WERI-Rb-1 (cell line): ENCODE measurements at regions not wholly inside any gene's neighbourhood (a gene's known extent, or its start where the extent isn't known, plus 50 kb on each side); places are given as distances from the start of the nearest gene placed in this dataset.
"Not testable (repeated sequence)": the region's sequence is repeated elsewhere in the genome, so short reads cannot be mapped to it uniquely, and the experiment has no call there.

ENCODE experiments used
- DNase-seq: peaks from one replicate; pipeline ENCODE4 v3.0.0-alpha.2; 2020
- H3K27ac ChIP-seq: fragments of 250-450 bp; sonication (Bioruptor Pico); 2 replicates; pipeline ENCODE4 v1.5.1; 2020; ENCODE audit warnings: mild to moderate bottlenecking, moderate library complexity
- H3K27me3 ChIP-seq: fragments of 250-450 bp; sonication (Bioruptor Pico); 2 replicates; pipeline ENCODE4 v1.5.1; 2021; ENCODE audit warnings: mild to moderate bottlenecking, low read depth, moderate library complexity; ENCODE audit not compliant: insufficient read depth, severe bottlenecking
- H3K36me3 ChIP-seq: fragments of 250-450 bp; sonication (Bioruptor Pico); 2 replicates; pipeline ENCODE4 v1.5.1; 2020; ENCODE audit warnings: mild to moderate bottlenecking, moderate library complexity
- H3K4me3 ChIP-seq: 2 replicates; pipeline ENCODE4 v1.5.1; 2011; ENCODE audit warnings: low read depth, mild to moderate bottlenecking, control low read depth, low read length
- H3K9me3 ChIP-seq: fragments of 250-450 bp; sonication (Bioruptor Pico); 2 replicates; pipeline ENCODE4 v1.5.1; 2021; ENCODE audit warnings: mild to moderate bottlenecking, moderate library complexity; ENCODE audit not compliant: severe bottlenecking
- CTCF ChIP-seq: IDR thresholded peaks from 2 replicates; pipeline ENCODE4 v1.5.1; 2011; ENCODE audit warnings: low read depth, mild to moderate bottlenecking, control low read depth, inconsistent platforms, low read length

- no peak for TF ChIP-seq CTCF
- DNase-seq, result peak; percentile 36
Observed at GRCh38 chr2:37738266-37738885, 66.9 kb upstream of the CDC42EP3 start.

GRCh38 chr2:37739153-37739552, 67.7 kb upstream of the CDC42EP3 start:
- no peak overlapping the region for H3K4me3 ChIP-seq
- H3K27me3 ChIP-seq, result no peaks in the 10 kb centered on the region
- H3K9me3 ChIP-seq, result no peaks in the 10 kb centered on the region
- no peak for TF ChIP-seq CTCF
- no peak overlapping the region for H3K27ac ChIP-seq
- no peaks in the 10 kb centered on the region for H3K36me3 ChIP-seq
- DNase-seq, result no peak

More at GRCh38 chr2:37738266-37738885, 66.9 kb upstream of the CDC42EP3 start:
- H3K27ac ChIP-seq, result no peak overlapping the region
- no peaks in the 10 kb centered on the region for H3K9me3 ChIP-seq
- no peaks in the 10 kb centered on the region for H3K36me3 ChIP-seq
- H3K4me3 ChIP-seq, result no peak overlapping the region
- H3K27me3 ChIP-seq, result no peaks in the 10 kb centered on the region

GRCh38 chr2:37740164-37740739, 68.8 kb upstream of the CDC42EP3 start:
- H3K27me3 ChIP-seq, result no peaks in the 10 kb centered on the region
- no peaks in the 10 kb centered on the region for H3K36me3 ChIP-seq
- DNase-seq, result no peak
- no peaks in the 10 kb centered on the region for H3K9me3 ChIP-seq
- H3K4me3 ChIP-seq, result no peak overlapping the region
- no peak overlapping the region for H3K27ac ChIP-seq
- no peak for TF ChIP-seq CTCF

GRCh38 chr2:37742286-37742685, 70.8 kb upstream of the CDC42EP3 start:
- no peaks in the 10 kb centered on the region for H3K27me3 ChIP-seq
- DNase-seq, result peak; percentile 71
- H3K9me3 ChIP-seq, result no peaks in the 10 kb centered on the region
- no peak overlapping the region for H3K4me3 ChIP-seq
- no peak overlapping the region for H3K27ac ChIP-seq
- TF ChIP-seq CTCF, result no peak
- no peaks in the 10 kb centered on the region for H3K36me3 ChIP-seq

GRCh38 chr2:37744010-37744409, 72.6 kb upstream of the CDC42EP3 start:
- H3K27ac ChIP-seq, result no peak overlapping the region
- TF ChIP-seq CTCF, result no peak
- no peaks in the 10 kb centered on the region for H3K36me3 ChIP-seq
- no peak overlapping the region for H3K4me3 ChIP-seq
- no peaks in the 10 kb centered on the region for H3K27me3 ChIP-seq
- DNase-seq, result no peak
- no peaks in the 10 kb centered on the region for H3K9me3 ChIP-seq

- H3K27me3 ChIP-seq, H3K36me3 ChIP-seq, H3K27ac ChIP-seq, H3K9me3 ChIP-seq, H3K4me3 ChIP-seq, DNase-seq: not testable (repeated sequence)
Observed at GRCh38 chr2:37744961-37745360, 73.5 kb upstream of the CDC42EP3 start.

- DNase-seq, H3K9me3 ChIP-seq, H3K4me3 ChIP-seq, H3K27me3 ChIP-seq, H3K36me3 ChIP-seq, H3K27ac ChIP-seq: not testable (repeated sequence)
Observed at GRCh38 chr2:37746011-37746410, 74.6 kb upstream of the CDC42EP3 start.
